H7 (cell line): ENCODE measurements at regions not wholly inside any gene's neighbourhood (a gene's known extent, or its start where the extent isn't known, plus 50 kb on each side); places are given as distances from the start of the nearest gene placed in this dataset.

Experiments used
- DNase-seq: peaks from one replicate; pipeline ENCODE4 v3.0.0; 2012
- H3K27me3 ChIP-seq: 2 replicates; pipeline ENCODE4 v1.6.0; 2011; ENCODE audit warnings: mild to moderate bottlenecking, low read length; ENCODE audit not compliant: control insufficient read depth, insufficient read depth
- H3K36me3 ChIP-seq: replicated peaks from 2 replicates; pipeline ENCODE4 v1.5.1; 2011; ENCODE audit warnings: low read length; ENCODE audit not compliant: control insufficient read depth, insufficient read depth
- H3K4me3 ChIP-seq: 2 replicates; pipeline ENCODE4 v1.5.1; 2011; ENCODE audit warnings: low read depth, mild to moderate bottlenecking, control low read depth, low read length, moderate library complexity; ENCODE audit not compliant: insufficient read depth

DNA sequence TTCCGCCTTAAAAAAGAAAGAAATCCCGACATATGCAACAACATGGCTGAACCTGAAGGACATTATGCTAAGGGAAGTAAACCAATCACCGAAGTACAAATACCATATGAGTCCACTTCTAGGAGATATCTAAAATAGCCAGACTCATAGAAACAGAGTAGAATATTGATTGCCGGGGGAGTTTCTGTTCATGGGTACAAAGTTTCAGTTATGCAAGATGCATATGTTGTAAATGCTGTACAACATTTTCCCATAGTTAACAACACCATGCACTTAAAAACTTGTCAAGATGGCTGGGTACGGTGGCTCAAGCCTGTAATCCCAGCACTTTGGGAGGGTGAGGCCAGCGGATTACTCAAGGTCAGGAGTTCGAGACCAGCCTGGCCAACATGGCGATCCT is 251.5 kb upstream of the EEF2KMT start:
- no peak for DNase-seq
- no peak overlapping the region for H3K4me3 ChIP-seq
- H3K27me3 ChIP-seq: no peaks in the 10 kb centered on the region
- no peaks in the 10 kb centered on the region for H3K36me3 ChIP-seq

DNA sequence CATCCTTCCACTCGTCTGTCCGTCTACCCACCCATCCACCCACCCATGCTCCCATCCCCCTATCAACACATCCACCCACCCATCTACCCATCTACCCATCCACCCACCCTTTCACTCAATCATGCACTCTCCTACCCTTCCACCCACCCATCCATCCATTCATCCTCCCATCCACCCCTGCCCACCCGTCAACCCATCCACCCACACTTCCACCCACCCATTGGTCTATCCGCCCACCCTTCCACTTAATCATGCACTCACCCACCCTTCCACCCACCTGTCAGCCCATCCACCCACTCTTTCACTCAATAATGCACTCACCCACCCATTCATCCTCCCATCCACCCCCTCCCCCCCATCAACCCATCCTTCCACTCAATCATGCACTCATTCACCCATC is 250.0 kb upstream of the EEF2KMT start:
- Histone ChIP-seq H3K27me3 (no peaks in the 10 kb centered on the region), H3K36me3 (no peaks in the 10 kb centered on the region), H3K4me3 (no peak overlapping the region)
- DNase-seq: no peak

DNA sequence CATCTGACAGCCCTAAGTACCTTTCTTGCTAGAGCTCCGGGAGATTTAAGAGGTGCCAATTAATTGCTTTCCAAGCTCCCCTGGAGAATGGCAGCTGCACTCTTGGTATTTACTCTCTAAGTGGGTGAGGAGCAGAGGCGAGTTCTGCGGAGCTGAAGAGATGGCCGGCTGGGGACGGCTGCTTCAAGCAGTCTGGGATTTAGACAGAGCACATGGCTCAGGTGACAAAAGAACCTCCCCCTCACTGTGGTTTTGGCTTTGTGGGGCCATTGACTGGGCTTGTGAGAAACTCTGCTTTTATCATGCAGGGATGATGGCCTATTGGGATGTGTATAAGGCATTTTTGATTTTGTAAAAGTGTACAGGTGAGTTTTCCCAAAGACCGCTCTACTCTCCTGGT is 239.3 kb upstream of the EEF2KMT start:
- H3K4me3 ChIP-seq: no peak overlapping the region
- H3K36me3 ChIP-seq: no peaks in the 10 kb centered on the region
- DNase-seq: no peak
- no peaks in the 10 kb centered on the region for H3K27me3 ChIP-seq

DNA sequence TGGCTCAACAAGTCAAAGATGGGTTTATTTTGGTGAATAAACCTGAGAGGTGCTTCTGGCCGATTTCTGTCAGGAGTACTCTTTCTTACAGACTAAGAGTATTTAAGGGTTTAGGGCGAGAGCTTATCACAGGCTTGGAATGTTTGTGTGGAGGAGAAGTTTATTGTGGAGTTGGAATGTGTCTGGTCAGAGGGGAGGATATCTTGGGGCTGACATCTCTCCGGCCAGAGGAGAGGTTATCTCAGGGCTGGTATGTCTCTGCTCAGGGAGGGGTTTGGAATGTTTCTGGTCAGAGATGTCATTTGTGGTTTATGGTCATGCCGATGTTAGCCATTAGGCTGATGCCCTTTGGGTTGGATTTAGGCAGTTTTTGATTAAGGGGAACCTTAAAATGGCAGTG is 236.4 kb upstream of the EEF2KMT start:
- DNase-seq: no peak
- H3K27me3 ChIP-seq: no peaks in the 10 kb centered on the region
- no peaks in the 10 kb centered on the region for H3K36me3 ChIP-seq
- H3K4me3 ChIP-seq: no peak overlapping the region

DNA sequence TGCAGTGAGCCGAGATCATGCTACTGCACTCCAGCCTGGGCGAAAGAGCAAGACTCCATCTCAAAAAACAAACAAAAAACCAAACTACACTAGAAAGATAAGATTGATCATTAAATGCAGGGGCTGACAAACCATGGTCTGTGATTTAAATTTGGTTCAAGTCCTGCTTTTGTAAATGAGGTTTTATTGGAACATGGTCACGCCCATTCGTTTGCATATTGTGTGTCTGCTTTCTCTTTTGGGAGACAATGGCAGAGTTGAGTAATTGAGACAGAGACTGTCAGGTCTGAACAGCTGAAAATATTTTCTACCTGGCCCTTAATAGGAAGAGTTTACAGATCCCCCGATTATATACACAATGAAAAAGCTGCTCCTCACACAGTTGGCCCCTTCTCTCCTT is 235.5 kb upstream of the EEF2KMT start:
- H3K4me3 ChIP-seq: no peak overlapping the region
- DNase-seq: no peak
- no peaks in the 10 kb centered on the region for H3K27me3 ChIP-seq
- H3K36me3 ChIP-seq: no peaks in the 10 kb centered on the region

DNA sequence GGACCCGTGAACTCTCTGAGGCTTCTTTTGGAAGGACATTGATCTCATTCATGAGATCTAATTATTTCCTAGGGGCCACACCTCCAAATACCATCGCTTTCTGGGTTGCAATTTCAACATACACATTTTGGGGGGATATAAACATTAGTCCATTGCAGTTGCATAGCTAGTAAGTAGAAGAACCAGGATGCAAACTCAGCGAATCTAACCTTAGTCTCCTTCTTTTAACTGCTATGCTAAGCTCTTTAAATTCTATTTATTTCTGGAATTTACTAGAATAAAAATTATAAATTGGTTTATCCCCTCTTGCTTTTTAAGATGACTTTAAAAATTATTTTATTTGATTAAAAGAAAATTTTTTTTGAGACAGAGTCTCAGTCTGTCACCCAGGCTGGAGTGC is 232.5 kb upstream of the EEF2KMT start:
- Histone ChIP-seq H3K4me3 (no peak overlapping the region), H3K27me3 (no peaks in the 10 kb centered on the region), H3K36me3 (no peaks in the 10 kb centered on the region)
- no peak for DNase-seq

DNA sequence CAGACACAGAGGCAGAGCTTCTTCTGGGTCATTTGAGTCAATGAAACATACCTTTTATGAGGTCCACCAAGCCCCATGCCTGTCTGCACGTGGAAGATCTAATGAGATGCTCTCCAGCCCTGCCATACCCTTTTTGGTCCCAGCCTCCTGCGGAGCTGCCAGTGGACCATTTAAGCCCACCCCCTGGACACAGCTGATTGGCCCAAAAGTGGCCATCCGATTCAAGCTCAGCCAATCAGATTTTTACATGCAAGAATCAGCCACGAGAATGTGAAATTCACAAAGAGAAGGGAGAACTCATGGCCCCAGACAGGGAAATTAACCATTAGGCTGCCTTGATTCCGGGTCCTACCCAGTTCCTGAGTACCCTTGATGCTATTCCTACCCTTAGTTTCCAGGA is 231.0 kb upstream of the EEF2KMT start:
- DNase-seq: no peak
- H3K27me3 ChIP-seq: no peaks in the 10 kb centered on the region
- no peak overlapping the region for H3K4me3 ChIP-seq
- H3K36me3 ChIP-seq: no peaks in the 10 kb centered on the region

DNA sequence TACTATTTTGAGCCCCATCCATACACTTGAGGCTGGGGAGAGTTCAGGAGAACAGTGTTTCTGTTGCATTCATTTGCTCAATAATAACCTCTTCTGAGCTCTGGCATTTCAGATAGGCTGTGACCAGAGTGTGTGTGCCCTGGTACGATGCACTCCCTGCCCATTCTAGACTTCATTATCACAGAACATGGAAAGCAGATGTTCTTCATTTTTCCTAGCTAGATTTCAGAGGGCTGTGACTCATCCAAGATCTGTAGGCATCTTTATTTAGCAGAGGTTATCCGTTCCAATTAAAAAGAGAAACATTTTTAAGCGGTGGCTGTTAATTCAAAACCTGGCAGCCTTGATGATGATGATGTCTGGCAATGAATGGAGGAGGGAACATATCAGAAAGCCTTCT is 228.8 kb upstream of the EEF2KMT start:
- Histone ChIP-seq H3K27me3 (no peaks in the 10 kb centered on the region), H3K4me3 (no peak overlapping the region), H3K36me3 (no peaks in the 10 kb centered on the region)
- DNase-seq: no peak

DNA sequence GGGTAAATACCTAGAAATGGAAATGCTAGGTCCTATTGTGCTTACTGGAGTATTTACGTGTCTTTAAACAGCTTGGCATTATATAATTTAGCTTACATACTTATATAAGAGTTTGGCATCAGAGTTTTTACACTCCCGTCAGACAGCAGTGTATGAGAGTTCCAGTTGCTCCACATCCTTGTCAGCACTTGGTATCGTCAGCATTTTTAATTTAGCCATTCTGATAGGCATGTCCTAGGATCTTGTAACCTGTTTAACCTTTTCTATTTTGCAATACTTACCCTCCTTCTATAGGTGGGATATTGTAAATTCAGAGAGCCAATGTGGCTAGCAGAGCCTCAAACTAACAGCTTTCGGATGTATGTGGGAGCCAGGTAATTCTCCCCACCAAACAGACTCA is 228.3 kb upstream of the EEF2KMT start:
- no peak overlapping the region for H3K4me3 ChIP-seq

DNA sequence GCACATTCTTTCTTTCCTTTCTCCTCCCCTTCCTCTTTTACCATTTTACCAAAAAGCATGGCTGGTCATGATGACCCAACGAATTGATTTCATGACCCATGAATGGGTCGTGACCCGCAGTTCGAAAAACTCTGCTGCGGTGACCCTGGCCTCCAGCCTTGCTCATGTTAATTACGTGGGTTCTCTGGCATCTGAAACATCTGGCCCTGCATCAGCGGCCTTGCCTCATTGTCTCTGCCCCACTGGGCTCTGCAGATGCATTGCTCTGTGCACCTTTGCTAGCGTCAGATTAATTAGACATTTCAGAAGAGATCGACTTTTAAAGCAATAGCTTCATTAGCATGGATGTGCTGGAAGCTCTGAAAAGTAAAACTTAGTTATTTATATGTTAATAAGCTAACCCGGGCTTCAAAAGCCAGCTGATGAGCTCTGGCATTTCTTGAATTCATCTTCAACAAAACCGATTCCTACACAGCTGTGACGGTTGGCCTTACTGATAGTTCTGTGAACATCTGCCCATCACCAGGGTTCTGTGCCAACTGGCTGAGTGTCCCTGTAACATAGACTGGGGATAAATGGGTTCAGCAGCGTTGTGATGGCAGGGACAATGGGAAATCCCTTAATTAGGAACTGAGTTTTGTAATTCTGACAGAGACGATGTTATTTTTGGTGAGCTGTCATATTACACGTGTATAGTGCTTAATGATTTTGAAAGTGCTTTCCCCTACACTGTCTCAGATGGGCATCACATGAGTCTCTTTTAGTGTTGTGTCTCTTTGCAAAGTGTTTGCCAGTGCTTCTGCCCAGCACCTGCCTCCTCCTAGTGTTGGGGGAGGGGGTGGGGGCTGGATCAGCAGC is 225.9 kb upstream of the EEF2KMT start:
- Histone ChIP-seq H3K36me3 (no peaks in the 10 kb centered on the region), H3K4me3 (no peak overlapping the region), H3K27me3 (no peaks in the 10 kb centered on the region)
- DNase-seq: peak; percentile 62

More for the DNA sequence above, 228.3 kb upstream of the EEF2KMT start:
- no peaks in the 10 kb centered on the region for H3K27me3 ChIP-seq
- no peaks in the 10 kb centered on the region for H3K36me3 ChIP-seq
- no peak for DNase-seq

DNA sequence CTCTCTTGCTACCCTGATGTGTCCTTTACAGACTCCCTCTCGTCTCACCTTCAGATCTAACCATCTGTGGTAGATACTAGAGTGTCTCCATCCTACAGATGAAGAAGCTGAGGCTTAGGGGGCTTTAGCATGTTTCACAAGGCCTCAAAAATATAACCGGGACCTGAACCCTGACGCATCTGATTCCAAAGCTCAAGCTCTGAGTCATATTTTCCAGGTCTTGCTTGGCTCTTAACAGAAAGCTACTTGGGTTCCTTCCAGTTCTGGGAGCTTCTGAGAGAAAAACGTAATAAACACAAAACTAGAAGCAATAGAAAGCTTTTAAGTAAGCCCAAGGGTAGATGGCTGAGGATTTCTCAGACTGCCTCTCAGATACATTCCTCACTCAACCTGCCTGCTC is 224.3 kb upstream of the EEF2KMT start:
- Histone ChIP-seq H3K4me3 (no peak overlapping the region), H3K27me3 (no peaks in the 10 kb centered on the region), H3K36me3 (no peaks in the 10 kb centered on the region)
- no peak for DNase-seq

DNA sequence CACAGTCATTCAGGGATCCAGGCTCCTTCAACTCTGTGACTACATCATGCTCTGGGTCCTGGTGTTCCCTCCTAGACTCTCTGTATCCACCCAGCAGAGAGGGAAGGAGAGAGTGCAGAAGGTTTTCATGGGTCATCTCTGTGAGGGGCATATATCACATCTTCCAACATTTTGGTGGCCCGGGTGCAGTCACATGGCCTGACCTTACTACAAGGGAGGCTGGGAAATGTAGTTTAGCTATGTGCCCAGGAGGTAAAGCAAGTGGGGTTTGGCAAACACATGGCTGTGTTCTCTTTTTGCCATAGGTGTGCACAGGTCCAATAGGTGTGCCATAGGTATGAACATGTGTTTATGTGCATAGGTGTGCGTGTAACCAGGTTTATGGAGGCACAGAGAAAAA is 222.2 kb upstream of the EEF2KMT start:
- no peaks in the 10 kb centered on the region for H3K27me3 ChIP-seq
- H3K4me3 ChIP-seq: no peak overlapping the region
- DNase-seq: no peak
- H3K36me3 ChIP-seq: no peaks in the 10 kb centered on the region

DNA sequence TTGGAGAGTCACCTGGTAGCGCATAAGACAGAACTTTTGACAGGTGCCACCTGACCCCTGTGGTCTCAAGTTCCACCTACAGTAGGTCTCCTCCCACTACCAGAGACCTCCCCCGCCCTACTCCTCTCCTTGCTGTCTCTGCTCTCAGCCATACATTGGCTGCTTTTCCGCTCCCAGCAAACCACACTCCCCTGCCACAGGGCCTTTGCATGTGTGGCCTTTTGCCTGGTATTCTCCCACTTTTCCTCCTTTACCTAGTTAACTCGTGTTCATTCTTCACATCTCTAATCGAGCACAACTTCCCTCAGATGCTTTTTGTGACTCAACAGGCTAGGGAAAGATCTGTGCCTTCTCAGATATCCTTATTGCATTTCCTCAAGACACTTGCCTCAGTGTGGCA is 218.3 kb upstream of the EEF2KMT start:
- no peaks in the 10 kb centered on the region for H3K36me3 ChIP-seq
- no peaks in the 10 kb centered on the region for H3K27me3 ChIP-seq
- no peak for DNase-seq
- H3K4me3 ChIP-seq: no peak overlapping the region

DNA sequence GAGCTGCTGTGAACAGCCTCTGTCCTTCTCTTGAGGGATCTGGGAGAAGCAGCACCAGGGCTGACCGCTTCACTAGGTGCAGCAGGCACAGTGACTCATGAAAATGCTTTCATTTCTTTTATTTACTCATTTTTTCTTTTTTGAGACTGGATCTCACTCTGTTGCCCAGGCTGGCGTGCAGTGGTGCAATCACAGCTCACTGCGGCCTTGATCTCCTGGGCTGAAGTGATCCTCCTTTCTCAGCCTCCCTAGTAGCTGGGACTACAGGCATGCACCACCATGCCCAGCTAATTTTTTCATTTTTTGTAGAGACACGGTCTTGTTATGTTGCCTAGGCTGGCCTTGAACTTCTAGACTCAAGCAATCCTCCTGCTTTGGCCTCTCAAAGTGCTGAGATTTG is 216.8 kb upstream of the EEF2KMT start:
- Histone ChIP-seq H3K4me3 (no peak overlapping the region), H3K36me3 (no peaks in the 10 kb centered on the region), H3K27me3 (no peaks in the 10 kb centered on the region)
- no peak for DNase-seq

DNA sequence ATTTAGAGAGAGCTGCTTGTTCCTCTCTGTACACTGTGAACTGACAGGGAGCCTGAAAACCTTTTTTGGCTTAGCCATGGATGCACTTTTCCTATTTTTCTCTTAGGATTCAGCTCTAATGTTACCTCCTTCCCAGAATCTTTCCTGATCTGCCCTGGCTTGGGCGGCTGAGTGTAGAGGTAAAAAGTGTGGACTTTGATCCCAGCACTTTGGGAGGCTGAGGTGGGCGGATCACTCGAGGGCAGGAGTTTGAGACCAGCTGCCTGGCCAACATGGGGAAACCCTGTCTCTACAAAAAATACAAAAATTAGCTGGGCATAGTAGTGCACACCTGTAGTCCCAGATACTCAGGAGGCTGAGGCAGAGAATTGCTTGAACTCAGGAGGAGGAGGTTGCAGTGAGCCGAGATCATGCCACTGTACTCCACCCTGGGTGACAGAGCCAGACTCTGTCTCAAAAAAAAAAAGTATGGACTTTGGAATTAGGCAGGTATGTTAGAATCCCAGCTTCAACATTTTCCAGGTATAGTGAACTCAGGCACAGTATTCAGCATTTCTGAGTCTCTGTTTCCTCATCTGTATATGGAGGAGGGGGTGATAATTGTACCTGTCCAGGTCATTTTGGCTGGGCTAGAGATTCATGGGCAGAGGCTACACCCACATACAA is 212.5 kb upstream of the EEF2KMT start:
- Histone ChIP-seq H3K4me3 (no peak overlapping the region), H3K27me3 (no peaks in the 10 kb centered on the region), H3K36me3 (no peaks in the 10 kb centered on the region)
- DNase-seq: no peak
